ENCODE measurements at regions not wholly inside any gene's neighbourhood (a gene's known extent, or its start where the extent isn't known, plus 50 kb on each side); places are given as distances from the start of the nearest gene placed in this dataset.
A peak's percentile ranks its signal among the peaks of the same experiment; 100 is the strongest.
"Not testable (repeated sequence)": the region's sequence is repeated elsewhere in the genome, so short reads cannot be mapped to it uniquely, and the experiment has no call there.

GRCh38 chr16:52051414-52052172 lies 495.4 kb downstream of the TOX3 start:
- no peak for DNase-seq (ENCODE audit: low read depth)

- no peak for DNase-seq (ENCODE audit: low read depth)
Measured at GRCh38 chr16:52050418-52050817, 496.5 kb downstream of the TOX3 start.

GRCh38 chr16:52035436-52035835 lies 511.5 kb downstream of the TOX3 start:
- DNase-seq (ENCODE audit: low read depth), result no peak

GRCh38 chr16:52034830-52035229 lies 512.1 kb downstream of the TOX3 start:
- DNase-seq (ENCODE audit: low read depth), result no peak

- no peak for DNase-seq (ENCODE audit: low read depth)
Measured at GRCh38 chr16:52033992-52034391, 513.0 kb downstream of the TOX3 start.

- no peak for DNase-seq (ENCODE audit: low read depth)
Measured at GRCh38 chr16:52022980-52023379, 524.0 kb downstream of the TOX3 start.

- no peak for DNase-seq (ENCODE audit: low read depth)
Measured at GRCh38 chr16:52022177-52022576, 524.8 kb downstream of the TOX3 start.

GRCh38 chr16:52016387-52016786 lies 530.6 kb downstream of the TOX3 start:
- no peak for DNase-seq (ENCODE audit: low read depth)

- DNase-seq (ENCODE audit: low read depth), result no peak
Measured at GRCh38 chr16:52005551-52005950, 541.4 kb downstream of the TOX3 start.

GRCh38 chr16:52004343-52004742 lies 542.6 kb downstream of the TOX3 start:
- DNase-seq (ENCODE audit: low read depth), result no peak

- no peak for DNase-seq (ENCODE audit: low read depth)
Measured at GRCh38 chr16:52002026-52002425, 544.9 kb downstream of the TOX3 start.

GRCh38 chr16:51996516-51996915 lies 550.4 kb downstream of the TOX3 start:
- no peak for DNase-seq (ENCODE audit: low read depth)

- no peak for DNase-seq (ENCODE audit: low read depth)
Measured at GRCh38 chr16:51994597-51994996, 552.3 kb downstream of the TOX3 start.

GRCh38 chr16:51989637-51990230 lies 557.2 kb downstream of the TOX3 start:
- DNase-seq (ENCODE audit: low read depth), result no peak

GRCh38 chr16:51988977-51989376 lies 558.0 kb downstream of the TOX3 start:
- DNase-seq (ENCODE audit: low read depth), result no peak

GRCh38 chr16:51987519-51987918 lies 559.4 kb downstream of the TOX3 start:
- DNase-seq (ENCODE audit: low read depth), result no peak

GRCh38 chr16:51986717-51987116 lies 560.2 kb downstream of the TOX3 start:
- no peak for DNase-seq (ENCODE audit: low read depth)

GRCh38 chr16:51986301-51986700 lies 560.6 kb downstream of the TOX3 start:
- no peak for DNase-seq (ENCODE audit: low read depth)

GRCh38 chr16:51985126-51985525 lies 561.8 kb downstream of the TOX3 start:
- DNase-seq (ENCODE audit: low read depth), result no peak

GRCh38 chr16:51984395-51984794 lies 562.5 kb downstream of the TOX3 start:
- DNase-seq (ENCODE audit: low read depth), result no peak

- DNase-seq (ENCODE audit: low read depth), result peak; percentile 5
Measured at GRCh38 chr16:51982715-51983680, 563.9 kb downstream of the TOX3 start.

- no peak for DNase-seq (ENCODE audit: low read depth)
Measured at GRCh38 chr16:51981725-51982124, 565.2 kb downstream of the TOX3 start.

- DNase-seq (ENCODE audit: low read depth), result not testable (repeated sequence)
Measured at GRCh38 chr16:51977506-51977905, 569.4 kb downstream of the TOX3 start.
